Lower leg skin (tissue), 3 donors: ENCODE measurements at regions not wholly inside any gene's neighbourhood (a gene's known extent, or its start where the extent isn't known, plus 50 kb on each side); places are given as distances from the start of the nearest gene placed in this dataset.

Experiments
- POLR2A ChIP-seq, 2 donors: fragments of 450-650 bp; IDR thresholded peaks; one replicate each; pipeline ENCODE4 v1.6.1; 2016 to 2017; ENCODE audit warnings: antibody characterized with exemption in 2 of 2, mild to moderate bottlenecking in 1 of 2, moderate library complexity in 1 of 2
- TF ChIP-seq, protein P1 (sequence below), 3 donors: fragments of 450-650 bp; IDR thresholded peaks; one replicate each; pipeline ENCODE4 v1.5.1; 2016; ENCODE audit warnings: antibody characterized with exemption in 3 of 3, mild to moderate bottlenecking in 3 of 3, moderate library complexity in 2 of 3

DNA sequence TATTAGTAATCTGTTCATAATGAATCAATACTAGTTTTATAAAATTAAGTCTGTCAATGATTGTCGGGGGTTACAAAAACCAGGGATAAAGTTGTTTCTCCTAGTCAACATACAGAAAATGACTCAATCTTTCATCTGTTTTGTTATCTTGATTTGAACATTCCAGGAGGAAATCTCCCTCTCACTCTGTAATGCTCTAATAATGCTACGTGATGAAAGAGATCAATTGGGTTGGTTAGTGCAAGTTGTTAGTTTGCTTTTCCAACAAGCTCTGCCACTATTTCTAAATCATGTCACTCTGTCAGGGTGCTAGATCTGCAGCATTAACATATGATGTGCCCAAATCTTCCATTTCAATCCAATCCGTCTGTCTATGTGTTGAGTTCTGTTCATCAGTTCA, 379.5 kb upstream of the GJE1 start:
- TF ChIP-seq, protein P1, sequence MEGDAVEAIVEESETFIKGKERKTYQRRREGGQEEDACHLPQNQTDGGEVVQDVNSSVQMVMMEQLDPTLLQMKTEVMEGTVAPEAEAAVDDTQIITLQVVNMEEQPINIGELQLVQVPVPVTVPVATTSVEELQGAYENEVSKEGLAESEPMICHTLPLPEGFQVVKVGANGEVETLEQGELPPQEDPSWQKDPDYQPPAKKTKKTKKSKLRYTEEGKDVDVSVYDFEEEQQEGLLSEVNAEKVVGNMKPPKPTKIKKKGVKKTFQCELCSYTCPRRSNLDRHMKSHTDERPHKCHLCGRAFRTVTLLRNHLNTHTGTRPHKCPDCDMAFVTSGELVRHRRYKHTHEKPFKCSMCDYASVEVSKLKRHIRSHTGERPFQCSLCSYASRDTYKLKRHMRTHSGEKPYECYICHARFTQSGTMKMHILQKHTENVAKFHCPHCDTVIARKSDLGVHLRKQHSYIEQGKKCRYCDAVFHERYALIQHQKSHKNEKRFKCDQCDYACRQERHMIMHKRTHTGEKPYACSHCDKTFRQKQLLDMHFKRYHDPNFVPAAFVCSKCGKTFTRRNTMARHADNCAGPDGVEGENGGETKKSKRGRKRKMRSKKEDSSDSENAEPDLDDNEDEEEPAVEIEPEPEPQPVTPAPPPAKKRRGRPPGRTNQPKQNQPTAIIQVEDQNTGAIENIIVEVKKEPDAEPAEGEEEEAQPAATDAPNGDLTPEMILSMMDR (IDR thresholded peaks at IDR 0.05), result no peak
- TF ChIP-seq POLR2A (IDR thresholded peaks at IDR 0.05), result no peak
